Neuronal stem cell (in vitro differentiated cells): ENCODE measurements at regions not wholly inside any gene's neighbourhood (a gene's known extent, or its start where the extent isn't known, plus 50 kb on each side); places are given as distances from the start of the nearest gene placed in this dataset.

Experiments
- DNase-seq: peaks from one replicate; pipeline ENCODE4 v3.0.0-alpha.2; 2013; ENCODE audit warnings: low spot score
- H2AFZ ChIP-seq: one replicate; pipeline ENCODE4 v1.6.1; 2013; ENCODE audit warnings: mild to moderate bottlenecking, low read length, inconsistent platforms
- H2AK5ac ChIP-seq: 2 replicates; pipeline ENCODE4 v1.6.1; 2013; ENCODE audit warnings: low read depth, mild to moderate bottlenecking, inconsistent platforms, low read length, moderate library complexity, mixed read lengths
- H2BK120ac ChIP-seq: 2 replicates; pipeline ENCODE4 v1.6.1; 2013; ENCODE audit warnings: low read depth, mild to moderate bottlenecking, inconsistent platforms, low read length, moderate library complexity, mixed read lengths
- H2BK12ac ChIP-seq: one replicate; pipeline ENCODE4 v1.6.1; 2013; ENCODE audit warnings: low read length, inconsistent platforms
- H2BK15ac ChIP-seq: 2 replicates; pipeline ENCODE4 v1.6.1; 2013; ENCODE audit warnings: mild to moderate bottlenecking, low read length, inconsistent platforms, mixed read lengths
- H2BK5ac ChIP-seq: one replicate; pipeline ENCODE4 v1.6.1; 2013; ENCODE audit warnings: inconsistent platforms, mild to moderate bottlenecking, low read length, moderate library complexity
- H3K14ac ChIP-seq: one replicate; pipeline ENCODE4 v1.6.1; 2013; ENCODE audit warnings: low read length, inconsistent platforms
- H3K18ac ChIP-seq: 2 replicates; pipeline ENCODE4 v1.6.1; 2013; ENCODE audit warnings: low read length, inconsistent platforms
- H3K23ac ChIP-seq: 2 replicates; pipeline ENCODE4 v1.6.1; 2013; ENCODE audit warnings: low read depth, mild to moderate bottlenecking, mixed read lengths, low read length, inconsistent platforms; ENCODE audit not compliant: poor library complexity
- H3K27ac ChIP-seq: replicated peaks from 3 replicates; pipeline ENCODE4 v1.5.1; 2013; ENCODE audit warnings: low read length, inconsistent platforms
- H3K27me3 ChIP-seq, 3 experiments: 2 replicates each; pipeline ENCODE4 v1.6.1; 2013; ENCODE audit warnings: low read length in 3 of 3, mild to moderate bottlenecking in 2 of 3, inconsistent platforms in 1 of 3, low read depth in 1 of 3, mixed read lengths in 1 of 3, moderate library complexity in 1 of 3; ENCODE audit not compliant: control insufficient read depth in 3 of 3, insufficient read depth in 3 of 3
- H3K36me3 ChIP-seq, 2 donors: replicated peaks in 1 of 2; 2 replicates each; pipeline ENCODE4 v1.6.1; 2013; ENCODE audit warnings: low read length in 2 of 2; ENCODE audit not compliant: control insufficient read depth in 2 of 2, insufficient read depth in 2 of 2
- H3K4ac ChIP-seq: 2 replicates; pipeline ENCODE4 v1.6.1; 2013; ENCODE audit warnings: inconsistent platforms, mild to moderate bottlenecking, low read length, moderate library complexity
- H3K4me1 ChIP-seq, 2 donors: 1 replicate in 1 of 2; 2 replicates in 1 of 2; pipeline ENCODE4 v1.6.1; 2013; ENCODE audit warnings: low read length in 2 of 2, low read depth in 1 of 2; ENCODE audit not compliant: control insufficient read depth in 2 of 2, insufficient read depth in 1 of 2
- H3K4me2 ChIP-seq: one replicate; pipeline ENCODE4 v1.6.1; 2013; ENCODE audit warnings: mild to moderate bottlenecking, low read length, inconsistent platforms; ENCODE audit not compliant: insufficient read depth, poor library complexity, severe bottlenecking
- H3K4me3 ChIP-seq, 2 donors: 2 replicates each; pipeline ENCODE4 v1.5.1; 2013; ENCODE audit warnings: low read length in 2 of 2, mild to moderate bottlenecking in 2 of 2, inconsistent platforms in 1 of 2, moderate library complexity in 1 of 2
- H3K79me1 ChIP-seq: one replicate; pipeline ENCODE4 v1.6.1; 2013; ENCODE audit warnings: low read depth, mild to moderate bottlenecking, inconsistent platforms, low read length, moderate library complexity
- H3K9ac ChIP-seq: one replicate; pipeline ENCODE4 v1.6.1; 2013; ENCODE audit warnings: mild to moderate bottlenecking, low read depth, low read length, inconsistent platforms; ENCODE audit not compliant: poor library complexity
- H3K9me3 ChIP-seq, 2 donors: replicated peaks in 1 of 2; 2 replicates each; pipeline versions ENCODE3 to v1.6.1; 2013; ENCODE audit warnings: low read length in 2 of 2, mild to moderate bottlenecking in 2 of 2, inconsistent platforms in 1 of 2, low read depth in 1 of 2, mixed read lengths in 1 of 2, moderate library complexity in 1 of 2; ENCODE audit not compliant: control insufficient read depth in 2 of 2, insufficient read depth in 1 of 2
- H4K8ac ChIP-seq: one replicate; pipeline ENCODE4 v1.6.1; 2013; ENCODE audit warnings: low read depth, mild to moderate bottlenecking, inconsistent platforms, low read length, moderate library complexity
- H4K91ac ChIP-seq: one replicate; pipeline ENCODE4 v1.6.1; 2013; ENCODE audit warnings: low read length, low read depth, mild to moderate bottlenecking, inconsistent platforms; ENCODE audit not compliant: poor library complexity
- WGBS, 2 donors: extraction: QIAGEN DNeasy Blood & Tissue Kit; methylation state at CpG; one replicate each; pipeline ENCODE4 v1.1.7; 2013; ENCODE audit warnings: missing lambda C conversion rate in 2 of 2, mixed read lengths in 1 of 2; ENCODE audit not compliant: insufficient read length in 2 of 2, insufficient replicate concordance in 1 of 2; ENCODE audit errors: extremely low coverage in 2 of 2; 5-methylcytosine and 5-hydroxymethylcytosine counted together

- no peak overlapping the region for H3K4me2 ChIP-seq
- H2AK5ac ChIP-seq = no peak overlapping the region
- H4K91ac ChIP-seq = no peak overlapping the region
- no peak overlapping the region for H2AFZ ChIP-seq
- no peak overlapping the region for H3K4me3 ChIP-seq
- H3K4me1 ChIP-seq = no peaks in the 10 kb centered on the region
- H3K14ac ChIP-seq = no peak overlapping the region
- no peak overlapping the region for H4K8ac ChIP-seq
- H2BK120ac ChIP-seq = no peak overlapping the region
- no peak overlapping the region for H3K4ac ChIP-seq
- H2BK15ac ChIP-seq = no peak overlapping the region
- H3K23ac ChIP-seq = no peak overlapping the region
- H3K36me3 ChIP-seq = no peaks in the 10 kb centered on the region
- H3K9ac ChIP-seq = no peak overlapping the region
- no peak for DNase-seq
- no peak overlapping the region for H3K27ac ChIP-seq
- H3K79me1 ChIP-seq = no peaks in the 10 kb centered on the region
- no peaks in the 10 kb centered on the region for H3K27me3 ChIP-seq
- peaks cover 0 to 2% of the 10 kb centered on the region in 2 donors for H3K9me3 ChIP-seq
- no peak overlapping the region for H2BK12ac ChIP-seq
- H3K18ac ChIP-seq = no peak overlapping the region
- no CpG with 5 or more reads among the region's 2 CpGs for WGBS, 2 donors
- H2BK5ac ChIP-seq = no peak overlapping the region
Observed at GRCh38 chr12:73424484-73424883, 1113.2 kb upstream of the ATXN7L3B start.

- Histone ChIP-seq H4K91ac (no peak overlapping the region), H3K18ac (no peak overlapping the region), H3K36me3 (no peaks in the 10 kb centered on the region), H3K27ac (no peak overlapping the region), H3K4me1 (no peaks in the 10 kb centered on the region), H3K23ac (no peak overlapping the region), H3K14ac (no peak overlapping the region), H3K4me3 (no peak overlapping the region), H3K27me3 (no peaks in the 10 kb centered on the region), H2AFZ (no peak overlapping the region), H2BK5ac (no peak overlapping the region), H2BK12ac (no peak overlapping the region), H3K4ac (no peak overlapping the region), H3K79me1 (no peaks in the 10 kb centered on the region), H2BK120ac (no peak overlapping the region), H3K9me3 (no peaks in the 10 kb centered on the region), H2AK5ac (no peak overlapping the region), H4K8ac (no peak overlapping the region), H3K9ac (no peak overlapping the region), H3K4me2 (no peak overlapping the region), H2BK15ac (no peak overlapping the region)
- WGBS, 2 donors = no CpG with 5 or more reads among the region's 2 CpGs
- DNase-seq = no peak
Observed at GRCh38 chr12:73445658-73446324, 1091.8 kb upstream of the ATXN7L3B start.

- H2BK15ac ChIP-seq = no peak overlapping the region
Observed at GRCh38 chr12:73452672-73453469, 1084.8 kb upstream of the ATXN7L3B start.

GRCh38 chr12:73460212-73460611 lies 1077.4 kb upstream of the ATXN7L3B start:
- Histone ChIP-seq H3K18ac (no peak overlapping the region), H3K4me1 (peaks cover 0 to 2% of the 10 kb centered on the region in 2 donors), H2BK120ac (no peak overlapping the region), H3K9ac (no peak overlapping the region), H3K27me3 (no peaks in the 10 kb centered on the region), H2BK5ac (no peak overlapping the region), H3K9me3 (no peaks in the 10 kb centered on the region), H3K4me2 (no peak overlapping the region), H2AK5ac (no peak overlapping the region), H2BK12ac (no peak overlapping the region), H4K8ac (no peak overlapping the region), H3K79me1 (no peaks in the 10 kb centered on the region), H3K36me3 (no peaks in the 10 kb centered on the region), H3K14ac (no peak overlapping the region), H3K27ac (no peak overlapping the region), H3K23ac (no peak overlapping the region), H2BK15ac (no peak overlapping the region), H3K4ac (no peak overlapping the region), H4K91ac (no peak overlapping the region), H2AFZ (no peak overlapping the region), H3K4me3 (no peak overlapping the region)
- no peak for DNase-seq

More at GRCh38 chr12:73452672-73453469, 1084.8 kb upstream of the ATXN7L3B start:
- no peak overlapping the region for H3K27ac ChIP-seq
- no peak overlapping the region for H3K4me3 ChIP-seq
- H3K9me3 ChIP-seq = no peaks in the 10 kb centered on the region
- no peaks in the 10 kb centered on the region for H3K36me3 ChIP-seq
- no peaks in the 10 kb centered on the region for H3K4me1 ChIP-seq
- no peak overlapping the region for H2AFZ ChIP-seq
- H3K79me1 ChIP-seq = no peaks in the 10 kb centered on the region
- H2BK5ac ChIP-seq = no peak overlapping the region
- H3K27me3 ChIP-seq = no peaks in the 10 kb centered on the region
- H3K4me2 ChIP-seq = no peak overlapping the region
- no peak overlapping the region for H3K14ac ChIP-seq
- no peak for DNase-seq
- no peak overlapping the region for H3K18ac ChIP-seq
- no peak overlapping the region for H3K4ac ChIP-seq
- no peak overlapping the region for H2BK12ac ChIP-seq
- H4K8ac ChIP-seq = no peak overlapping the region
- WGBS, 2 donors = no CpG with 5 or more reads among the region's 3 CpGs
- no peak overlapping the region for H3K23ac ChIP-seq
- H2BK120ac ChIP-seq = no peak overlapping the region
- H3K9ac ChIP-seq = no peak overlapping the region
- no peak overlapping the region for H2AK5ac ChIP-seq
- H4K91ac ChIP-seq = no peak overlapping the region
